HG03103 (cell line): ENCODE measurements at regions not wholly inside any gene's neighbourhood (a gene's known extent, or its start where the extent isn't known, plus 50 kb on each side); places are given as distances from the start of the nearest gene placed in this dataset.

Source experiments
- ATAC-seq: cut with Tn5 transposase; IDR thresholded peaks from one replicate; pipeline ENCODE4 v1.9.1; 2021; ENCODE audit warnings: low read depth; ENCODE audit not compliant: unreplicated experiment

- ATAC-seq, result no peak
Measured at GRCh38 chr15:69505956-69506556, 53.4 kb downstream of the RPLP1 start.

DNA sequence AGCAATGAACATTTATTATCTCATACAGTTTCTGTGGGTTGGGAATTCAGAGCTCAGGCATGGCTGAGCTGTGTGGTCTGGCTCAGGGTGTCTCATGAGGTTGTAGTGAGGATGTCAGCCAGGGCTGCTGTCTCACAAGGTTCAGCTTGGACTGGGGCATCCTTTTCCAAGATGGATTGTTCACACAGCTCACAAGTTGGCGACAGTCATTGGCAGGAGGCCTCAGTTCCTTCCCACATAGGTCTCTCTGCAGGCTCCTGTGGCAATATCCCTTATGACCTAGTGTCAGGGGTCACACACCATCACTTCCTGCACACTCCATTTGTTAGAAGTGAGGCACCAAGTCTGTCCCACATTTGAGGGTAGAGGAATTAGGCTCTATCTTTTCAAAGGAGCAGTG, 56.0 kb downstream of the RPLP1 start:
- no peak for ATAC-seq

- no peak for ATAC-seq
Measured at GRCh38 chr15:69509131-69509530, 56.5 kb downstream of the RPLP1 start.

GRCh38 chr15:69510556-69510955, 57.9 kb downstream of the RPLP1 start:
- no peak for ATAC-seq

- ATAC-seq, result no peak
Measured at GRCh38 chr15:69511015-69511414, 58.4 kb downstream of the RPLP1 start.

DNA sequence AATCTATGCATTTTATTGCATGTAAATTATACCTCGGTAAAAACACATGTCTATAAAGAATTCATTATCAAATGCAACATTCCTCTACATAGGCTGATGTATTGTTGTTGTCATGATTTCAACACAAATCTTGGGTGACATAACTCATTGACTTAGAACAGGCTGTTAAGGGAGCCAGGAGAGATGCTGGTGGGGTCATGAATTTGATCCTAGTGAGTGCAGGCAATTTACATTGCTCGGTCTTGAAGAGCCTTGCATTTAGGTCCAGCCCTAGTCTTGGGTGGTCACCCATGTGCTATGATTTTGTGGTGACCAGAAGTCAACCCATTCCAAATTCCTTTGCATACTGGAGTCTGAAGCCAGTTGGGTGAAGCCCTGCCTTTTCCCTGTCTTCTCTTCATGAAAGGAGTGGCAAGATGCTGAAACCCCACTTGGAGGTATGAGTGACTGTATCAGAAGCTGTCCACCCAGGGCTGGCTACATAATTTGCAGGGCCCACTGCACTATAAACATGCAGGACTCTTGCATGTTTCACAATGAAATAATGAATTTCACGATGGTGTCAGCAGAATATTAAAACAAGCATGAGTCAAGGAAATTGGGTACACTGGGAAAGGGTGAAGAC, 59.2 kb downstream of the RPLP1 start:
- ATAC-seq, result no peak

DNA sequence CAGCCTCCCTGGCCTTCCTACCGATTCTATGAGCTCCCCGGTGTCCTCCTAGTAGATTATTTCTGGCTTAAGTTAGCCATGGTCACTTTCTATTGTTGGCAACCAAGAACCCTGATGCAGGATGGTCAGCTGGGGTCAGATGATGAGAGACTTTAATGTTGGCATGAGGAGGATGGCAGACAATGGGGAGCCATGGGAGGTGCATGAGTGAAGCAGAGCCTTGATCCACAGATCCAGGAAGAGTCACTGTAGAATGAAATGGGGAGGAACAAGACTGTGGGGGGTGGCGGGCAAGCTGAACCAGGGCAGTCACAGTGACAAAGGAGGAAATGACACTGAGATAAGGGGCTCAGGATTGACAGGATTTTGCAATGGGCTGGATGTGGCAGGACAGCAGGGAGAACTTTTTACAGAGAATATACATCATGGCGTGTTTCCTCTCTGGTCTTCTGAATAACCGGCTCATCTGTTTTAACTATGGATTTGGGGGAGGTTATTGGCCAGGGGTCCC, 60.9 kb downstream of the RPLP1 start:
- ATAC-seq, result no peak

DNA sequence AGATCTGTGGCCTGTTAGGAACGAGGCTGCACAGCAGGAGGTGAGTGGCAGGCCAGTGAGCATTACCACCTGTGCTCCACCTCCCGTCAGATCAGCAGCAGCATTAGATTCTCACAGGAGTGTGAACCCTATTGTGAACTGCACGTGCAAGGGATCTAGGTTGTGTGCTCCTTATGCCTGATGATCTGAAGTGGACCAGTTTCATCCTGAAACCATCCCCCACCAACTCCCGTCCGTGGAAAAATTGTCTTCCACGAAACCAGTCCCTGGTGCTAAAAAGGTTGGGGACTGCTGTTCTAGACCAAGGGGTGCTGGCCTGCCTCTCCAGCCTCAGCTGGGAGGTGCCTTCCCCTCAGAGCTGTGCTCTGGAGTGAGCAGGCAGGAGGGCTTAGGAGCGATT, 61.4 kb downstream of the RPLP1 start:
- ATAC-seq, result no peak

- no peak for ATAC-seq
Measured at GRCh38 chr15:69515508-69515907, 62.9 kb downstream of the RPLP1 start.

- ATAC-seq, result no peak
Measured at GRCh38 chr15:69515926-69516325, 63.3 kb downstream of the RPLP1 start.

- ATAC-seq, result no peak
Measured at GRCh38 chr15:69517052-69517451, 64.4 kb downstream of the RPLP1 start.

DNA sequence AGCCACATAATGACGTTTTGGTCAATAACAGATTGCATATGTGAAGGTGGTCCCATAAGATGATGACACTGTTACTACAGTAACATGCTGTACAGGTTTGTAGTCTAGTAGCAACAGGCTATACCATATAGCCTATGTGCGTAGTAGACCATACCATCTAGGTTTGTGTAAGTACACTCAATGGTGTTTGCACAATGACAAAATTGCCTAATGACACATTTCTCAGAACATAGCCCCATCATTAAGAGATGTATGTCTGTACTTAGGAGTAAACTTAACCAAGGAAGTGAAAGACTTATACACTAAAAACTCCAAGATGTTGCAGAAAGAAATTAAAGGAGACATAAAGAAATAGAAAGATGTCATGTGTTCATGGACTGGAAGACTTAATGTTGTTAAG, 66.2 kb downstream of the RPLP1 start:
- ATAC-seq, result no peak

- no peak for ATAC-seq
Measured at GRCh38 chr15:69520067-69520466, 67.4 kb downstream of the RPLP1 start.

DNA sequence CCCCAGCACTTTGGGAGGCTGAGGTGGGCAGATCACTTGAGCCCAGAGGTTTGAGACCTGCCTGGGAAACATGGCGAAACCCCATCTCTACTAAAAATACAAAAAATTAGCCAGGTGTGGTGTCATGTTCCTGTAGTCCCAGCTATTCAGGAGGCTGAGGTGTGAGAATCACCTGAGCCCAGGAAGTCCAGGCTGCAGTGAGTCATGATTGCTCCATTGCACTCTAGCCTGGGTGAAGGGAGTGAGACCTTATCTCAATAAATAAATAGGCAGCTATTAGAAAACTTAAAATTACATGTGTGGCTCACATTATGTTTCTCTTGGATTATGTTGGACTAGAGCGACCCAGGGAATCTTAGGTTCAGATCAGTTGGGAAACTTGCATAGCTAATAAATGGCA, 69.7 kb downstream of the RPLP1 start:
- no peak for ATAC-seq

GRCh38 chr15:69523010-69524001, 70.7 kb downstream of the RPLP1 start:
- ATAC-seq, result no peak

DNA sequence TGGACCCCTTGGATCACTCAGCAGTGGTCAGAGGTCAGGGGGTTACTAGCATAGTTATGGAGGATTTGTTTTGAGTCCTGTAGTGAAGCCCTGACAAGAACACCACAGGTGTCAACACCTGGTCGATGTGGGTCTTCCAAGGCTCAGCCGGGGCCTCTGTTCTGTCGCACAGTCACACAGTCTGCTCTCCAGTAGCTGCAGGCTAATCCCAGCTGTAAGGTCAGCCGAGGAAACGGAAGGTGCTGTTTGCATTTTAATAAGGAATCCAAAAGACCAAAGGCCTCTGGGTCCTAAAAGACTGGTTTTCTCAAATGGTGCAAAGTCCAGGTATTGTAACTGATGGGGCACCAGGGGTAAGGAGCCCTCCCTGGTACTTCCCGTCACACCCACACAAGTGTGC, 71.7 kb downstream of the RPLP1 start:
- no peak for ATAC-seq

GRCh38 chr15:69524814-69525213, 72.2 kb downstream of the RPLP1 start:
- no peak for ATAC-seq

- ATAC-seq, result no peak
Measured at GRCh38 chr15:69525543-69525942, 72.9 kb downstream of the RPLP1 start.

DNA sequence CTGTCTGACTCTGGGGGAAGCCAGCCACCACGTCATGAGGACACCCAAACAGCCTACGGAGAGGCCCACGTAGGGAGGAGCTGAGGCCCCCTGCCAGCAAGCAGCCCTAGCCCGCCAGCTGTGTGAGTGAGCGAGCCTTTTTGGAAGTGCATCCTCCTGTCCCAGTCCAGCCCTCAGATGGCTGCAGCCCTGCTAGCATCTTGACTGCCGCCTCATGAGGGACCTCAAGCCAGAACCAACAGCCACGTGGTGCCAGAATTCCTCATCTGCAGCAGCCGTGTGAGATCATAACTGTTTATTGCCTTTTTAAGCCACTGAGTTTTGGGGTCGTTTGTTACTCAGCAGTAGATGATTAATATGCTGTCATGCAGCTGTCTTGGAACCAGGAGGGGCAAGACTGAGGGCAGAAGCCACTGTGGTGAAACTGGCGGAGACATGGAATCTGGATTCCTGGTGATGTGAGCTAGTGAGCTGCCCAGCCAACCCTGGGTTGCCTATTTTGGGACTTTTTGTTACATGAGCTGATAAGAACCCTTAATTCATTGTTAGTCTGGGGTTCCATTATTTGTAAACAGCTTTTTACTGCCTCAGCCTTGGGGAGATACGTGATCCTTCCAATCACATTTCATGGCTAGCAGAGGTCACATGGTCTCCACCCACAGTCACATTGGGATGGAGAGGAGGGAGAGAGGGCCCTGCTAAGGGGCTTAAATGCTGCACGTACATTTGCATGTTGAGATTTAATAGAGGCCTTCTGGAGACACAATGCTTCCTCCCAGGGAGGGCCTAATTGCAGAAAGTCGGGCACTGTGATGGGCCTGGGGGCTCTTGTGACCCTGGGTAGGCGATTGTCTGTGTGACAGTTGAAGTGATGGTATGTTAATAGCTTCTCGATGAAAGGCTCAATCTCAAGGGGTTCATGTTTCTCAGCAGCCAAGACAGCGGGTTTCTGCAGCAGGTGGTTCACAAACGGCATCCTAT, 73.8 kb downstream of the RPLP1 start:
- no peak for ATAC-seq

DNA sequence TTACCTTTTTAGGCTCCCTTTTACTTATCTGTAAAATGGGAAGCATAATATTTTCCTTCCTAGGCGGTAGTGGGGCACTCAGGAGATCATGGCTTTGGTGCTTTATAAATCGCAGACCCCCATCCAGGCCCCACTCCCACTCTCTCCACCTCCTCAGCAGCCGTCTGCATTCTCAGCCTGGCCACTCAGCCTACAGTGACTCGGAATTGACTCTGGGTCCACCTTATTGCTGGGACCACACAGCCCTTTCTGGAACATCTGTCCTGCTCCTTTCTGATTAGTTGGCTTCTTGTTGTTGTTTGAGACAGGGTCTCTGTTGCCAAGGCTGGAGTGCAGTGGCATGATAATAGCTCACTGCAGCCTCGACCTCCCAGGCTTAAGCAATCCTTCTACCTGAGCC, 76.5 kb downstream of the RPLP1 start:
- ATAC-seq, result no peak
